ENCODE measurements at regions not wholly inside any gene's neighbourhood (a gene's known extent, or its start where the extent isn't known, plus 50 kb on each side); places are given as distances from the start of the nearest gene placed in this dataset.

- Histone ChIP-seq H3K9me3 (ENCODE audit: low read depth, low read length, poor library complexity, severe bottlenecking) (peaks cover 29% of the 10 kb centered on the region), H3K27ac (ENCODE audit: low read depth, low read length, poor library complexity, severe bottlenecking) (no peak overlapping the region), H3K4me1 (ENCODE audit: insufficient read depth, low read length, poor library complexity, severe bottlenecking) (no peaks in the 10 kb centered on the region), H3K27me3 (replicated peaks; ENCODE audit: insufficient read depth, low read depth, low read length, poor library complexity) (no peaks in the 10 kb centered on the region), H3K4me3 (ENCODE audit: low read depth, low read length, poor library complexity, severe bottlenecking) (no peak overlapping the region), H3K36me3 (ENCODE audit: insufficient read depth, low read length, poor library complexity, severe bottlenecking) (no peaks in the 10 kb centered on the region)
- no peak for DNase-seq (ENCODE audit: low spot score)
- ChIA-PET CTCF (no interaction called here), POLR2A (ENCODE audit: low non-redundant PET) (no interaction called here)
- TF ChIP-seq CTCF (conservative IDR thresholded peaks at IDR 0.05; ENCODE audit: low read depth, low read length) (no peak), EZH2 (IDR thresholded peaks at IDR 0.05; ENCODE audit: borderline replicate concordance, low read depth, low read length, poor library complexity, severe bottlenecking) (no peak)
- intact Hi-C loops (cut with micrococcal nuclease; ENCODE audit: unreplicated experiment), result no loop called here
- no TSS peak for BruUV-seq (replicated peaks)
Observed at GRCh38 chr11:98545544-98546175, 475.1 kb upstream of the CNTN5 start.

- Histone ChIP-seq H3K4me1 (ENCODE audit: insufficient read depth, low read length, poor library complexity, severe bottlenecking) (no peaks in the 10 kb centered on the region), H3K36me3 (ENCODE audit: insufficient read depth, low read length, poor library complexity, severe bottlenecking) (no peaks in the 10 kb centered on the region), H3K9me3 (ENCODE audit: low read depth, low read length, poor library complexity, severe bottlenecking) (peaks cover 27% of the 10 kb centered on the region), H3K27ac (ENCODE audit: low read depth, low read length, poor library complexity, severe bottlenecking) (no peak overlapping the region), H3K27me3 (replicated peaks; ENCODE audit: insufficient read depth, low read depth, low read length, poor library complexity) (no peaks in the 10 kb centered on the region), H3K4me3 (ENCODE audit: low read depth, low read length, poor library complexity, severe bottlenecking) (no peak overlapping the region)
- BruUV-seq (replicated peaks), result no TSS peak
- ChIA-PET POLR2A (ENCODE audit: low non-redundant PET) (no interaction called here), CTCF (no interaction called here)
- DNase-seq (ENCODE audit: low spot score), result no peak
- TF ChIP-seq CTCF (conservative IDR thresholded peaks at IDR 0.05; ENCODE audit: low read depth, low read length), result no peak
- intact Hi-C loops (cut with micrococcal nuclease; ENCODE audit: unreplicated experiment), result no loop called here
Observed at GRCh38 chr11:98549571-98549970, 471.2 kb upstream of the CNTN5 start.

GRCh38 chr11:98559961-98560360, 460.8 kb upstream of the CNTN5 start:
- Histone ChIP-seq H3K9me3 (ENCODE audit: low read depth, low read length, poor library complexity, severe bottlenecking) (peaks cover 5% of the 10 kb centered on the region), H3K4me1 (ENCODE audit: insufficient read depth, low read length, poor library complexity, severe bottlenecking) (no peaks in the 10 kb centered on the region), H3K27ac (ENCODE audit: low read depth, low read length, poor library complexity, severe bottlenecking) (no peak overlapping the region), H3K36me3 (ENCODE audit: insufficient read depth, low read length, poor library complexity, severe bottlenecking) (no peaks in the 10 kb centered on the region), H3K4me3 (ENCODE audit: low read depth, low read length, poor library complexity, severe bottlenecking) (no peak overlapping the region), H3K27me3 (replicated peaks; ENCODE audit: insufficient read depth, low read depth, low read length, poor library complexity) (no peaks in the 10 kb centered on the region)
- no TSS peak for BruUV-seq (replicated peaks)
- DNase-seq (ENCODE audit: low spot score), result no peak
- ChIA-PET CTCF (no interaction called here), POLR2A (ENCODE audit: low non-redundant PET) (no interaction called here)
- no peak for TF ChIP-seq EZH2 (IDR thresholded peaks at IDR 0.05; ENCODE audit: borderline replicate concordance, low read depth, low read length, poor library complexity, severe bottlenecking)
- TF ChIP-seq CTCF (conservative IDR thresholded peaks at IDR 0.05; ENCODE audit: low read depth, low read length), result no peak
- intact Hi-C loops (cut with micrococcal nuclease; ENCODE audit: unreplicated experiment), result loop anchor here (2.0 kb wide), 1 partner anchor 71 kb away; no protein-coding TSS in a partner anchor

Data from A673 (cell line).